8988T (cell line): ENCODE measurements at regions not wholly inside any gene's neighbourhood (a gene's known extent, or its start where the extent isn't known, plus 50 kb on each side); places are given as distances from the start of the nearest gene placed in this dataset.
A peak's percentile ranks its signal among the peaks of the same experiment; 100 is the strongest.
"Not testable (repeated sequence)": the region's sequence is repeated elsewhere in the genome, so short reads cannot be mapped to it uniquely, and the experiment has no call there.

ENCODE experiments used
- DNase-seq: peaks from one replicate; pipeline ENCODE4 v3.0.0; 2011

GRCh38 chr16:58815181-58815888 is 81.2 kb upstream of the GOT2 start:
- DNase-seq = no peak

GRCh38 chr16:58814348-58814801 is 80.3 kb upstream of the GOT2 start:
- peak; percentile 34 for DNase-seq

- DNase-seq = no peak
Measured at GRCh38 chr16:58809213-58809612, 75.1 kb upstream of the GOT2 start.

DNA sequence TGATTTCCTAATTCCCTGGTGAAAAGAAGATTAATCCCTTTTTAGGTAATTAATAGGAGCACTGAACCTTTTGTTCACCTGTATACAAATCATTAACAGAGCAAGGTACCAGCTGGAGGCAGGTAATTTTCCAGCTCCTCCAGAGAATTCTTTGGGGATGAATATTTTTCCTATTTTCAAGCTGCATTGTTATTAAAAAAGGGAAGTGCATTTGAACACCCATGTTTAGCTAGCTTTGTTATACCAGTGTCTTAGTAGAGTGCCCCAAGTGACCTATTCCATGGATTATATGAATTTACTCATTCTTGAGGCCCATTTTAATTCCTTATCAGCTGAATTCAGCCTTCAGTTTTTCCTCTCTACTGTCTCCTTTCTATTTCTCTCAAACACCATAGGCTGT is 73.2 kb upstream of the GOT2 start:
- no peak for DNase-seq

DNA sequence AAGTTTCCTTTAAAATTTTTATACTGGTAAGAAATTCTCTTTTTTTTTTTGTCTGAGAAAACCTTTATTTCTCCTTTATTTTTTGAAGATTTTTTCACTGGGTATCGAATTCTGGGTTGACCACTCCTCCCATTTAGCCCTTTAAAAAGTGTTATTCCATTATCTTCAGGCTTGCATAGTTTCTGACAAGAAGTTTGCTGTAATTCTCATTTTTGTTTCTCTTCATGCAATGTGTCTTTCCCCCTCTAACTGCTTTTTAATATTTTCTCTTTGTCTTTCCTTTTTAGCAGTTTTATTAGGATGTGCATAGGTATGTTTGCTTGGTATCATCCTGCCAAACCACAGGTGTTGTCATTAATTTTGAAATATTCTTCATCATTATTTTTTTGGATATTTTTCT is 67.7 kb upstream of the GOT2 start:
- no peak for DNase-seq

DNA sequence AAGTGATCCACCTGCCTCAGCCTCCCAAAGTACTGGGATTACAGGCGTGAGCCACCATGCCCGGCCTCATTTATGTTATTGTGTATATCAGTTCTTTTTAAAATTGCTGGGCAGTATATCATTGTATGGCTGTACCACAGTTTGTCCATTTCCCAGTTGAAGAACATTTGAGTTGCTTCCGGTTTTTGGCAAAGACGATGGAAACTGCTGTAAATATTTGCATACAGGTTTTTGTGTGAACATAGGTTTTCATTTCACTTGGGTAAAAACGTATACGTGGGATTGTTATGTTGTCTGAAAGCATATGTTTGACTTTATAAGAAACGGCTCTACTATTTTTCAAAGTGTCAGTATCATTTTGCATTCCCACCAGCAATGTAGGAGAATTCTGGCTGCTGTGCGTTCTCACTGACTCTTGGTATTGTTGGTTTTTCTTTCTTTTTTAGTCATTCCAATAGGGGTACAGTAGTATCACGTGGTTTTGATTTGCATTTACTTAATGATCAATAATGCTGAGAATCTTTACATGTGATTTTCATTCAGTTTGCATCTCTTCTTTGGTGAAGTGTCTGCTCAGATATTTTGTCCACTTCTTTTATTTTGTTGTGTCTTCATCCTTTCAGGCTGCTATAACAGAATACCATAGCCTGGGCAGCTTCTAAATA is 63.2 kb upstream of the GOT2 start:
- DNase-seq = no peak

GRCh38 chr16:58793366-58793765 is 59.2 kb upstream of the GOT2 start:
- no peak for DNase-seq

- no peak for DNase-seq
Measured at GRCh38 chr16:58792188-58792587, 58.1 kb upstream of the GOT2 start.

GRCh38 chr16:58790816-58791557 is 56.9 kb upstream of the GOT2 start:
- not testable (repeated sequence) for DNase-seq

DNA sequence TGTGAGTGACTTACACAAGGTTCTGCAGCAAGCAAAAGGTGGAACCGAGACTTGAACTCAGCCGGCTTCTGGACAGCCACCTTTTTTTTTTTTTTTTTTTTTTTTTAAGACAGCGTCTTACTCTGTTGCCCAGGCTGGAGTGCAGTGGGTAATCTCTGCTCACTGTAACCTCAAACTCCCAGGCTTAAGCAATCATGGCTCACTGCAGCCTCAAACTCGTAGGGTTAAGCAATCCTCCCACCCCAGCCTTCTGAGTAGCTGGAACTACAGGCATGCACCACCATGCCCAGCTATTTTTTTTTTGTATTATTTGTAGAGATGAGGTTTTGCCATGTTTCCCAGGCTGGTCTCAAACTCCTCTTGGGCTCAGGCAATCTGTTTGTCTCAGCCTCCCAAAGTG is 55.2 kb upstream of the GOT2 start:
- DNase-seq = no peak
